Esophagus muscularis mucosa (tissue), 4 donors: ENCODE measurements at regions not wholly inside any gene's neighbourhood (a gene's known extent, or its start where the extent isn't known, plus 50 kb on each side); places are given as distances from the start of the nearest gene placed in this dataset.

Experiments
- DNase-seq: peaks from one replicate; pipeline ENCODE4 v3.0.0-alpha.2; 2017; ENCODE audit errors: extremely low spot score
- H3K27ac ChIP-seq, 4 donors: fragments of 200-600 bp; sonication (generic); replicated peaks in 1 of 4; 1 replicate in 3 of 4; 2 replicates in 1 of 4; pipeline ENCODE4 v1.5.1; 2016 to 2019; ENCODE audit warnings: mild to moderate bottlenecking in 1 of 4
- H3K27me3 ChIP-seq, 4 donors: fragments of 200-600 bp; sonication (generic); one replicate each; pipeline versions ENCODE4 v1.5.1 to v1.6.0; 2016 to 2019
- H3K36me3 ChIP-seq, 4 donors: fragments of 200-600 bp; sonication (generic); one replicate each; pipeline ENCODE4 v1.5.1; 2016 to 2019
- H3K4me1 ChIP-seq, 4 donors: fragments of 200-600 bp; sonication (generic); one replicate each; pipeline ENCODE4 v1.5.1; 2016 to 2019
- H3K4me3 ChIP-seq, 4 donors: fragments of 200-600 bp; sonication (generic); 1 replicate in 2 of 4; 2 replicates in 2 of 4; pipeline ENCODE4 v1.5.1; 2016 to 2019; ENCODE audit warnings: mild to moderate bottlenecking in 4 of 4, moderate library complexity in 1 of 4
- H3K9me3 ChIP-seq, 4 donors: fragments of 200-600 bp; sonication (generic); 1 replicate in 3 of 4; 2 replicates in 1 of 4; pipeline ENCODE4 v1.5.1; 2016 to 2019
- CTCF ChIP-seq, 3 experiments: fragments of 200-600 bp in 2 of 3; fragments of 450-650 bp in 1 of 3; sonication (generic) in 2 of 3; IDR thresholded peaks; one replicate each; pipeline ENCODE4 v1.5.1; 2017 to 2019; ENCODE audit warnings: antibody characterized with exemption in 3 of 3, mild to moderate bottlenecking in 2 of 3, moderate library complexity in 1 of 3
- EP300 ChIP-seq: sonication (generic); formaldehyde crosslinking; IDR thresholded peaks from one replicate; pipeline ENCODE4 v1.6.1; 2017; ENCODE audit warnings: antibody characterized with exemption
- POLR2A ChIP-seq: fragments of 450-650 bp; IDR thresholded peaks from one replicate; pipeline ENCODE4 v1.6.1; 2017; ENCODE audit warnings: antibody characterized with exemption, moderate library complexity, mild to moderate bottlenecking, low read depth
- POLR2AphosphoS5 ChIP-seq, 2 donors: sonication (generic); formaldehyde crosslinking; IDR thresholded peaks; one replicate each; pipeline ENCODE4 v1.6.1; 2017; ENCODE audit warnings: antibody characterized with exemption in 2 of 2
- WGBS: methylation state at CpG from one replicate; pipeline ENCODE4 v1.1.5; 2018; 5-methylcytosine and 5-hydroxymethylcytosine counted together
- intact Hi-C: fragments of 100-400 bp; cut with DNase I; formaldehyde crosslinking; loops from one replicate; pipeline ENCODE4 v1.15.1; 2023

GRCh38 chr2:117712684-117713083, 101.8 kb upstream of the DDX18 start:
- H3K27me3 ChIP-seq = no peaks in the 10 kb centered on the region
- no peak for DNase-seq
- intact Hi-C loops = no loop called here
- H3K36me3 ChIP-seq = no peaks in the 10 kb centered on the region
- no peaks in the 10 kb centered on the region for H3K9me3 ChIP-seq
- WGBS = 82% methylated on average over 2 of the region's 2 CpGs
- TF ChIP-seq POLR2A (no peak), POLR2AphosphoS5 (IDR thresholded peaks at IDR 0.05) (no peak)
- H3K27ac ChIP-seq = no peak overlapping the region
- no peaks in the 10 kb centered on the region for H3K4me1 ChIP-seq
- H3K4me3 ChIP-seq = no peak overlapping the region

GRCh38 chr2:117714110-117714509, 100.4 kb upstream of the DDX18 start:
- no peaks in the 10 kb centered on the region for H3K4me1 ChIP-seq
- H3K4me3 ChIP-seq = no peak overlapping the region
- H3K9me3 ChIP-seq = no peaks in the 10 kb centered on the region
- intact Hi-C loops = no loop called here
- WGBS = 57% methylated on average over 6 of the region's 6 CpGs
- no peak for TF ChIP-seq POLR2AphosphoS5 (IDR thresholded peaks at IDR 0.05)
- TF ChIP-seq EP300 = no peak
- no peak for TF ChIP-seq POLR2A
- no peak for TF ChIP-seq CTCF (IDR thresholded peaks at IDR 0.05)
- H3K27me3 ChIP-seq = no peaks in the 10 kb centered on the region
- DNase-seq = no peak
- no peaks in the 10 kb centered on the region for H3K36me3 ChIP-seq
- no peak overlapping the region for H3K27ac ChIP-seq

GRCh38 chr2:117714745-117715417, 99.6 kb upstream of the DDX18 start:
- no peak overlapping the region for H3K4me3 ChIP-seq
- no peak for DNase-seq
- no peaks in the 10 kb centered on the region for H3K4me1 ChIP-seq
- no peaks in the 10 kb centered on the region for H3K36me3 ChIP-seq
- no peaks in the 10 kb centered on the region for H3K27me3 ChIP-seq
- H3K9me3 ChIP-seq = no peaks in the 10 kb centered on the region
- TF ChIP-seq POLR2AphosphoS5 (IDR thresholded peaks at IDR 0.05) (no peak), EP300 (no peak), POLR2A (no peak), CTCF (IDR thresholded peaks at IDR 0.05) (no peak)
- WGBS = 79% methylated on average over 7 of the region's 7 CpGs
- intact Hi-C loops = no loop called here
- H3K27ac ChIP-seq = no peak overlapping the region

- Histone ChIP-seq H3K9me3 (no peaks in the 10 kb centered on the region), H3K27me3 (peaks cover 0 to 4% (median 0%) of the 10 kb centered on the region in 4 donors), H3K36me3 (no peaks in the 10 kb centered on the region), H3K4me1 (no peaks in the 10 kb centered on the region), H3K27ac (no peak overlapping the region), H3K4me3 (no peak overlapping the region)
- intact Hi-C loops = no loop called here
- WGBS = 68% methylated on average over 3 of the region's 3 CpGs
- TF ChIP-seq POLR2AphosphoS5 (IDR thresholded peaks at IDR 0.05) (no peak), CTCF (IDR thresholded peaks at IDR 0.05) (no peak), POLR2A (no peak), EP300 (no peak)
- DNase-seq = no peak
These were observed 98.0 kb upstream of the DDX18 start for GRCh38 chr2:117716505-117716904.

- Histone ChIP-seq H3K27ac (no peak overlapping the region), H3K9me3 (no peaks in the 10 kb centered on the region), H3K36me3 (no peaks in the 10 kb centered on the region), H3K4me1 (no peaks in the 10 kb centered on the region), H3K4me3 (no peak overlapping the region), H3K27me3 (peaks cover 0 to 4% (median 0%) of the 10 kb centered on the region in 4 donors)
- TF ChIP-seq EP300 (no peak), POLR2A (no peak), CTCF (IDR thresholded peaks at IDR 0.05) (no peak), POLR2AphosphoS5 (IDR thresholded peaks at IDR 0.05) (no peak)
- WGBS = 59% methylated on average over 6 of the region's 6 CpGs
- intact Hi-C loops = no loop called here
- DNase-seq = no peak
These were observed 97.4 kb upstream of the DDX18 start for GRCh38 chr2:117717072-117717471.
